GM12878 (cell line): ENCODE measurements at regions not wholly inside any gene's neighbourhood (a gene's known extent, or its start where the extent isn't known, plus 50 kb on each side); places are given as distances from the start of the nearest gene placed in this dataset.
"Not testable (repeated sequence)": the region's sequence is repeated elsewhere in the genome, so short reads cannot be mapped to it uniquely, and the experiment has no call there.

Experiments used
- ATAC-seq: fragments of 200-7000 bp; cut with Tn5 transposase; 3 replicates; pipeline ENCODE4 v1.9.1; 2020; ENCODE audit warnings: mild to moderate bottlenecking, moderate library complexity
- BruUV-seq: library from RNA; stranded (reverse); fragments of 400-500 nt; replicated peaks from 2 replicates; lab custom pipeline; 2021; lab: Mats Ljungman, UMichigan
- CTCF ChIA-PET: fragments of 300-600 bp; sonication (Branson Sonifier 250); formaldehyde crosslinking; extraction: SDS; loops from one replicate; lab custom pipeline; 2021; ENCODE audit warnings: inconsistent platforms; lab: Yijun Ruan, JAX
- POLR2A ChIA-PET: fragments of 350-600 bp; formaldehyde crosslinking; extraction: SDS; loops from one replicate; lab custom pipeline; 2021; ENCODE audit warnings: inconsistent platforms; lab: Charles Lee
- RAD21 ChIA-PET: fragments of 300-600 bp; sonication (Branson Sonifier 250); formaldehyde crosslinking; loops from one replicate; lab custom pipeline; 2023; ENCODE audit warnings: antibody characterized with exemption; ENCODE audit not compliant: unreplicated experiment; lab: Charles Lee
- SMC1A ChIA-PET: fragments of 300-600 bp; sonication (Branson Sonifier 250); formaldehyde crosslinking; loops from one replicate; lab custom pipeline; 2023; ENCODE audit not compliant: unreplicated experiment, uncharacterized antibody; lab: Charles Lee
- DNase-seq: peaks from one replicate; pipeline ENCODE4 v3.0.0-alpha.2; 2011; ENCODE audit warnings: low read depth, low spot score
- FAIRE-seq: peaks from 3 replicates; lab custom pipeline; 2011; peaks lifted over from hg19 to GRCh38; lab: Jason Lieb, UNC
- H2AFZ ChIP-seq: 2 replicates; pipeline ENCODE4 v1.6.0; 2011; ENCODE audit warnings: low read depth, low read length, control low read depth; ENCODE audit not compliant: control insufficient read depth
- H3K27ac ChIP-seq: 2 replicates; pipeline ENCODE4 v1.5.1; 2011; ENCODE audit warnings: control low read depth; ENCODE audit not compliant: control insufficient read depth, insufficient read depth
- H3K27me3 ChIP-seq, 2 experiments: replicated peaks in 1 of 2; 2 replicates each; pipeline versions ENCODE4 v1.6.0 to v1.6.1; 2011; ENCODE audit warnings: low read length in 1 of 2; ENCODE audit not compliant: control insufficient read depth in 2 of 2, insufficient read depth in 2 of 2
- H3K36me3 ChIP-seq, 2 experiments: 2 replicates each; pipeline ENCODE4 v1.5.1; 2011; ENCODE audit warnings: low read length in 1 of 2; ENCODE audit not compliant: control insufficient read depth in 2 of 2, insufficient read depth in 2 of 2
- H3K4me1 ChIP-seq: 2 replicates; pipeline ENCODE4 v1.6.1; 2011; ENCODE audit warnings: mild to moderate bottlenecking, low read length, moderate library complexity, mixed read lengths; ENCODE audit not compliant: control insufficient read depth, insufficient read depth
- H3K4me2 ChIP-seq: 2 replicates; pipeline ENCODE4 v1.6.0; 2011; ENCODE audit warnings: control low read depth; ENCODE audit not compliant: control insufficient read depth, insufficient read depth
- H3K4me3 ChIP-seq: fragments of 200-600 bp; sonication (generic); 2 replicates; pipeline ENCODE4 v1.5.1; 2016
- H3K79me2 ChIP-seq: 2 replicates; pipeline ENCODE4 v1.6.0; 2011; ENCODE audit warnings: low read length; ENCODE audit not compliant: control insufficient read depth, insufficient read depth
- H3K9ac ChIP-seq: 2 replicates; pipeline ENCODE4 v1.8.0; 2011; ENCODE audit warnings: low read length, control low read depth, mixed read lengths; ENCODE audit not compliant: control insufficient read depth, insufficient read depth
- H3K9me3 ChIP-seq: replicated peaks from 3 replicates; pipeline ENCODE4 v1.5.1; 2011; ENCODE audit warnings: mild to moderate bottlenecking, low read length; ENCODE audit not compliant: control insufficient read depth, insufficient read depth
- H4K20me1 ChIP-seq: 2 replicates; pipeline ENCODE4 v1.6.0; 2011; ENCODE audit not compliant: control insufficient read depth, insufficient read depth
- GATAD2B ChIP-seq: fragments of 450-650 bp; conservative IDR thresholded peaks from 2 replicates; pipeline ENCODE4 v1.6.1; 2017; ENCODE audit warnings: low read depth, mild to moderate bottlenecking, moderate library complexity
- KLF5 ChIP-seq: fragments of 450-650 bp; IDR thresholded peaks from 2 replicates; pipeline ENCODE4 v1.6.1; 2014; ENCODE audit warnings: mild to moderate bottlenecking; ENCODE audit not compliant: partially characterized antibody
- LARP7 ChIP-seq: fragments of 450-650 bp; IDR thresholded peaks from 2 replicates; pipeline ENCODE4 v1.6.1; 2017; ENCODE audit warnings: mild to moderate bottlenecking
- NFYA ChIP-seq: IDR thresholded peaks from 2 replicates; pipeline ENCODE4 v1.6.1; 2011; ENCODE audit warnings: low read depth, mild to moderate bottlenecking, low read length, improper control_type of control experiment, borderline replicate concordance
- RFX5 ChIP-seq: IDR thresholded peaks from 2 replicates; pipeline ENCODE4 v1.6.1; 2011; ENCODE audit warnings: low read depth, low read length, improper control_type of control experiment
- SUPT20H ChIP-seq: IDR thresholded peaks from 2 replicates; pipeline ENCODE4 v1.6.1; 2011; ENCODE audit warnings: low read depth, mild to moderate bottlenecking, low read length, moderate library complexity, borderline replicate concordance; ENCODE audit not compliant: control insufficient read depth
- TCF3 ChIP-seq: IDR thresholded peaks from 2 replicates; pipeline ENCODE4 v1.6.1; 2012; ENCODE audit warnings: low read depth, mild to moderate bottlenecking, low read length, borderline replicate concordance; ENCODE audit not compliant: insufficient read depth
- ZSCAN29 ChIP-seq: fragments of 450-650 bp; IDR thresholded peaks from 2 replicates; pipeline ENCODE4 v1.6.1; 2017; ENCODE audit warnings: mild to moderate bottlenecking, moderate library complexity
- WGBS: methylation state at CpG from one replicate; pipeline ENCODE4 v1.1.6; 2016; ENCODE audit warnings: low lambda C conversion rate; ENCODE audit not compliant: insufficient replicate concordance, insufficient coverage; ENCODE audit errors: missing lambda C conversion rate; 5-methylcytosine and 5-hydroxymethylcytosine counted together
- in situ Hi-C: fragments of 300-500 bp; cut with MboI; formaldehyde crosslinking; loops from 9 replicates; pipeline ENCODE4 v1.14.3; 2018; ENCODE audit warnings: mixed read lengths
- intact Hi-C: fragments of 100-400 bp; cut with micrococcal nuclease; formaldehyde crosslinking; loops from one replicate; pipeline ENCODE4 v1.14.2; 2022; ENCODE audit not compliant: unreplicated experiment
- TF ChIP-seq, protein P1 (sequence below): fragments of 450-650 bp; IDR thresholded peaks from 2 replicates; pipeline ENCODE4 v1.6.1; 2014; ENCODE audit warnings: mild to moderate bottlenecking
- TF ChIP-seq, protein P2 (sequence below): fragments of 150-350 bp; IDR thresholded peaks from 2 replicates; pipeline ENCODE4 v1.6.1; 2014; ENCODE audit warnings: mild to moderate bottlenecking, low read depth, low read length

DNA sequence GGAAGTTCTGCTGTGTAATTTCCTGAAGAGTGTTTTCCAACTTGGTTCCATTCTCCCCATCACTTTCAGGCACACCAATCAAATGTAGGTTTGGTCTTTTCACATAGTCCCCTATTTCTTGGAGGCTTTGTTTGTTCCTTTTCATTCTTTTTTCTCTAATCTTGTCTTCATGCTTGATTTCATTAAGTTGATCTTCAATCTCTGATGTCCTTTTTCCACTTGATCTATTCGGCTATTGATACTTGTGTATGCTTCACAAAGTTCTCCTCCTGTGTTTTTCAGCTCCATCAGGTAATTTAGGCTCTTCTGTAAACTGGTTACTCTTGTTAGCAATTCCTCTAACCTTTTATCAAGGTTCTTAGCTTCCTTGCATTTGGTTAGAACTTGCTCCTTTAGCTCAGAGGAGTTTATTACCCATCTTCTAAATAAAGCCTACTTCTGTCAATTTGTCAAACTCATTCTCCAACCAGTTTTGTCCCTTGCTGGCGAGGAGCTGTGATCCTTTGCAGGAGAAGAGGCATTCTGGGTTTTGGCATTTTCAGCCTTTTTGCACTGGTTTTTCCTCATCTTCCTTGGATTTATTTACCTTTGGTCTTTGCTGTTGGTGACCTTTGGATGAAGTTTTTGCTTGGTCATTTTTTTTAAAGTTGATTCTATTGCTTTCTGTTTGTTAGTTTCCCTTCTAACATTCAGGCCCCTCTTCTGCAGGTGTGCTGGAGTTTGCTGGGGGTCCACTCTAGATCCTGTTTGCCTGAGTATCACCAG lies 261.5 kb downstream of the FOXG1 start:
- RAD21 ChIA-PET, CTCF ChIA-PET, H3K27ac ChIP-seq, FAIRE-seq, H3K27me3 ChIP-seq, H3K36me3 ChIP-seq, H3K4me2 ChIP-seq, H2AFZ ChIP-seq, H3K79me2 ChIP-seq, ATAC-seq, SMC1A ChIA-PET, BruUV-seq, POLR2A ChIA-PET, H3K9me3 ChIP-seq, H3K4me1 ChIP-seq, H4K20me1 ChIP-seq, intact Hi-C loops, in situ Hi-C loops, DNase-seq, H3K4me3 ChIP-seq, H3K9ac ChIP-seq: not testable (repeated sequence)
- WGBS: 0% methylated on average over 2 of the region's 2 CpGs

DNA sequence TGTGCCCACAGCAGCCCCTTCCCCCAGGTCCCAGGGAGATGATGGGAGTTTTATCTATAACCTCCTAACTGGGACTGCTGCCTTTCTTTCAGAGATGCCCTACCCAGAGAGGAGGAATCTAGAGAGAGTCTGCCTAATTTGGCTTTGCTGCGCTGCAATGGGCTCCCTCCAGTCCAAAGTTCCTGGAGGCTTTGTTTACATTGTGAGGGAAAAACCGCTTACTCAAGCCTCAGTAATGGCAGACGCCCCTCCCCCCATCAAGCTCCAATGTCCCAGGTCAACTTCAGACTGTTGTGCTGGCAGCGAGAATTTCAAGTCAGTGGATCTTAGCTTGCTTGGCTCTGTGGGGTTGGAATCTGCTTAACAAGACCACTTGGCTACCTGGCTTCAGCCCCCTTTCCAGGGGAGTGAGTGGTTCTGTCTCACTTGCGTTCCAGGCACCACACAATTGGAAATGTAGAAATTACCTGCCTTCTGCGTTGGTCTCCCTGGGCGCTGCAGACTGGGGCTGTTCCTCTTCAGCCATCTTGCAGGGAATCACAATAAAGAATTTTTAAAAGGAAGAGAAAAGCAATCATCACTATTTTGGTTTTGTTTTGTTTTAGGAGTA lies 262.5 kb downstream of the FOXG1 start:
- WGBS: 5% methylated on average over 7 of the region's 7 CpGs
- TF ChIP-seq SUPT20H (no peak), TCF3 (no peak), ZSCAN29 (no peak), KLF5 (no peak), RFX5 (no peak), LARP7 (no peak), GATAD2B (no peak), NFYA (no peak)
- TF ChIP-seq, protein P1, sequence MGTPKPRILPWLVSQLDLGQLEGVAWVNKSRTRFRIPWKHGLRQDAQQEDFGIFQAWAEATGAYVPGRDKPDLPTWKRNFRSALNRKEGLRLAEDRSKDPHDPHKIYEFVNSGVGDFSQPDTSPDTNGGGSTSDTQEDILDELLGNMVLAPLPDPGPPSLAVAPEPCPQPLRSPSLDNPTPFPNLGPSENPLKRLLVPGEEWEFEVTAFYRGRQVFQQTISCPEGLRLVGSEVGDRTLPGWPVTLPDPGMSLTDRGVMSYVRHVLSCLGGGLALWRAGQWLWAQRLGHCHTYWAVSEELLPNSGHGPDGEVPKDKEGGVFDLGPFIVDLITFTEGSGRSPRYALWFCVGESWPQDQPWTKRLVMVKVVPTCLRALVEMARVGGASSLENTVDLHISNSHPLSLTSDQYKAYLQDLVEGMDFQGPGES: no peak
- TF ChIP-seq, protein P2, sequence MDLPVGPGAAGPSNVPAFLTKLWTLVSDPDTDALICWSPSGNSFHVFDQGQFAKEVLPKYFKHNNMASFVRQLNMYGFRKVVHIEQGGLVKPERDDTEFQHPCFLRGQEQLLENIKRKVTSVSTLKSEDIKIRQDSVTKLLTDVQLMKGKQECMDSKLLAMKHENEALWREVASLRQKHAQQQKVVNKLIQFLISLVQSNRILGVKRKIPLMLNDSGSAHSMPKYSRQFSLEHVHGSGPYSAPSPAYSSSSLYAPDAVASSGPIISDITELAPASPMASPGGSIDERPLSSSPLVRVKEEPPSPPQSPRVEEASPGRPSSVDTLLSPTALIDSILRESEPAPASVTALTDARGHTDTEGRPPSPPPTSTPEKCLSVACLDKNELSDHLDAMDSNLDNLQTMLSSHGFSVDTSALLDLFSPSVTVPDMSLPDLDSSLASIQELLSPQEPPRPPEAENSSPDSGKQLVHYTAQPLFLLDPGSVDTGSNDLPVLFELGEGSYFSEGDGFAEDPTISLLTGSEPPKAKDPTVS: no peak

More for the DNA sequence above, 262.5 kb downstream of the FOXG1 start:
- CTCF ChIA-PET: no interaction called here
- Histone ChIP-seq H3K9ac (no peak overlapping the region), H3K4me1 (no peaks in the 10 kb centered on the region), H3K27me3 (no peaks in the 10 kb centered on the region), H3K4me2 (no peak overlapping the region), H4K20me1 (no peaks in the 10 kb centered on the region), H3K9me3 (no peaks in the 10 kb centered on the region), H3K4me3 (no peak overlapping the region), H2AFZ (no peak overlapping the region), H3K27ac (no peak overlapping the region), H3K79me2 (no peaks in the 10 kb centered on the region), H3K36me3 (no peaks in the 10 kb centered on the region)
- intact Hi-C loops (no loop called here), in situ Hi-C loops (no loop called here)
- no peak for FAIRE-seq
- POLR2A ChIA-PET: no interaction called here
- DNase-seq: no peak
- RAD21 ChIA-PET: no interaction called here
- SMC1A ChIA-PET: no interaction called here
- no TSS peak for BruUV-seq
- ATAC-seq: no peak
